ENCODE measurements at regions not wholly inside any gene's neighbourhood (a gene's known extent, or its start where the extent isn't known, plus 50 kb on each side); places are given as distances from the start of the nearest gene placed in this dataset.

DNA sequence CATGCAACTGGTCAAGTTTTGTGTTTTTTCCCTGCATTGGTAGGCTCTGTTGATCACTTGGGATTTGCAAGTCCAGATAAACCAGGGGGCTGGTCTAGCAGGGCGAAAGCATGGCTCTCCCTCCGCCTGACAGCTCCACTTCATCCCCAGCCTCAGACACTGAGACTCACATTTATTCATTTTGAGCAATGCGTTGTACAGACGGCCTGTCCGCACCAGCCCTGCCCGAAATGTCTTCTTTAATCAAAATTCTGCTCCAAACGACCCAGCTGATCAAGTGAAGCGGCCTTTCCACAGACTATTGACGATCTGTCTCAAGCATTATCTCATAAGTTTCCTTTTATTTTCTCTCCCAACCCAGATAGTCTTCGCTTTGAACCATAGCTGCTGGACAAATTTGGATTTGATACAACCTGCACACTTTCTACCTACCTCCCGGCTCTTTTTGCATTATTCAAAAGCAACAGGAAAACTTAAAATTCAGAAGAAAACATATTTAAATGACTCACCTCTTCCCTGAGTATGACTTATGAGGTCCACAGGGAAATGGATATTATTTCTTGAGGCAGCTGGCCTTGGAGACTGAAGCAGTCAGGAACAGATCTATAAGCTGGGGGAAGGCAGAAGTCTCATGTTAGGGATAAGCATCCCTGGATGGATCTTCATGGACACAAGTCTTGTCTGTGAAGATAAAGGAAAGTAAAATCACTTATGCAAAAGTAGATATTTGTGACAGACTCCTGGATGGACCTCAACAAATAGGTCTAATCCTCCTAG is 498.9 kb upstream of the MGMT start:
- TF ChIP-seq, protein P1, sequence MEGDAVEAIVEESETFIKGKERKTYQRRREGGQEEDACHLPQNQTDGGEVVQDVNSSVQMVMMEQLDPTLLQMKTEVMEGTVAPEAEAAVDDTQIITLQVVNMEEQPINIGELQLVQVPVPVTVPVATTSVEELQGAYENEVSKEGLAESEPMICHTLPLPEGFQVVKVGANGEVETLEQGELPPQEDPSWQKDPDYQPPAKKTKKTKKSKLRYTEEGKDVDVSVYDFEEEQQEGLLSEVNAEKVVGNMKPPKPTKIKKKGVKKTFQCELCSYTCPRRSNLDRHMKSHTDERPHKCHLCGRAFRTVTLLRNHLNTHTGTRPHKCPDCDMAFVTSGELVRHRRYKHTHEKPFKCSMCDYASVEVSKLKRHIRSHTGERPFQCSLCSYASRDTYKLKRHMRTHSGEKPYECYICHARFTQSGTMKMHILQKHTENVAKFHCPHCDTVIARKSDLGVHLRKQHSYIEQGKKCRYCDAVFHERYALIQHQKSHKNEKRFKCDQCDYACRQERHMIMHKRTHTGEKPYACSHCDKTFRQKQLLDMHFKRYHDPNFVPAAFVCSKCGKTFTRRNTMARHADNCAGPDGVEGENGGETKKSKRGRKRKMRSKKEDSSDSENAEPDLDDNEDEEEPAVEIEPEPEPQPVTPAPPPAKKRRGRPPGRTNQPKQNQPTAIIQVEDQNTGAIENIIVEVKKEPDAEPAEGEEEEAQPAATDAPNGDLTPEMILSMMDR (IDR thresholded peaks at IDR 0.05; ENCODE audit: borderline replicate concordance, insufficient read depth, low read depth, low read length), result no peak
- H3K4me3 ChIP-seq (ENCODE audit: low read depth, low read length), result no peak overlapping the region

DNA sequence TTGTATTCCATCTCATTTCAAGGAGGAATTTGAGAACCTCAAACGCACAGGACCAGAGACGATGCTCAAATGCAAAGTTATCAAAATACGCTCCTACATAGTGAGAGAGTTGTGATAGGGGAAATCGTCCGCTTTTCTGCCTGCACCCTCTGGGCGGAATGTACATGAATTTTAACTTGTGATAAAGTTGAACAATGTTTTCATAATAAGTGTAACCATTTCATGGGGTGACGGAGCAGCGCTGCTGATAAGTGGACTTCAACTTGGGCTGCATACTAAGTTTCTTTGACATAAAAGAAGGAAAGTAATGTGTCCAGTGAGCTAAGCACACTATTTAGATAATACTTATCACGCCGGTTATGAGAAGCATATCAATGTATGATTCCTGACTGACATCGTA is 497.5 kb upstream of the MGMT start:
- TF ChIP-seq, protein P1 (IDR thresholded peaks at IDR 0.05; ENCODE audit: borderline replicate concordance, insufficient read depth, low read depth, low read length), result no peak
- H3K4me3 ChIP-seq (ENCODE audit: low read depth, low read length), result no peak overlapping the region

DNA sequence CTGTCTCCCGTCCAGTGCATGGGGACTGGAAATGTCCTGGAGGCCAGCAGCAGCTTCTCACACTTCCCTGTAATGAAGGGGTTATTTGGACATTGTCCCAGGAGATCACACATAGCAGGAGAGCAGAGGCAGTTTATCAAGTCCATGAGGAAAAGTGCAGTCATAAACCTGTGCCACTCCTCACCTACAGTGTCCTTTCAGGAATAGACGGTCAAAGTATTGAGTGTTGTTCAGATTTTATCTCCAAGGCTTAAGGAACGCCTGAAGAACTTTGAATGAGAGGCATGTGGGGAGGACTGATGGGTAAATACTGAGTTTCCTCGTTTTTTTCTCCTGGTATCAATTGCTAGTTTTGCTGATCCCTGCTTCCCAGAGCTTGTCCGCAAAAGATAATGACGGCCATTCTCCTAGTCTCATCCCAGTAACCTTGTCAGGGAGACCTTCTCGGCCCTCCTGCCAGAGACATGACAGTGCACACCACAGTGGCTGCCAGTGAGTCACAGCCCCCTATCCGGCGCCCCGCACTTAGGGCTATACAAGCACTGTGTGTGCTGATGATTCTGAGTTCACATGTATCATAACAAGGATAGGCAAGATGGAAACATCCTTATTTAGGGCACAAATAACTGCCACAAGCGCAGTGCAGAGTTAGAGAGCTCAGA is 495.5 kb upstream of the MGMT start:
- TF ChIP-seq, protein P1 (IDR thresholded peaks at IDR 0.05; ENCODE audit: borderline replicate concordance, insufficient read depth, low read depth, low read length), result no peak
- H3K4me3 ChIP-seq (ENCODE audit: low read depth, low read length), result no peak overlapping the region

DNA sequence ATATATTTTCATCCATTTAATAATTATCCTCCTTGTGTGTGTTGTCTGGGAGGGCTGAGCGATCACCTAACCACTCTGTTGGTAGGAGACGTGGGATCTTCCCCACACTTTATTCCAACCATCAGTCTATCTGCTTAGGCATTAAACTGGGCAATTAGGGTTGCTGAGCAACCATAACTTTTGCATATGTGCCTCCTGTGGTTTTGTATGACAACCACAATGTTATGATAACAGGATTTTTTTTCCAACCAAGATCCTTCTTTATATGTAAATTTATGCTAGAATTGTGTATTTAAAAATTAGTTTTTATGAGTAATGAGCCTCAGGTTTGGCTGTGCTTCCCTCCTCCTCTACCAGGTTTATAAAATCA is 495.0 kb upstream of the MGMT start:
- TF ChIP-seq, protein P1 (IDR thresholded peaks at IDR 0.05; ENCODE audit: borderline replicate concordance, insufficient read depth, low read depth, low read length), result no peak
- no peak overlapping the region for H3K4me3 ChIP-seq (ENCODE audit: low read depth, low read length)

DNA sequence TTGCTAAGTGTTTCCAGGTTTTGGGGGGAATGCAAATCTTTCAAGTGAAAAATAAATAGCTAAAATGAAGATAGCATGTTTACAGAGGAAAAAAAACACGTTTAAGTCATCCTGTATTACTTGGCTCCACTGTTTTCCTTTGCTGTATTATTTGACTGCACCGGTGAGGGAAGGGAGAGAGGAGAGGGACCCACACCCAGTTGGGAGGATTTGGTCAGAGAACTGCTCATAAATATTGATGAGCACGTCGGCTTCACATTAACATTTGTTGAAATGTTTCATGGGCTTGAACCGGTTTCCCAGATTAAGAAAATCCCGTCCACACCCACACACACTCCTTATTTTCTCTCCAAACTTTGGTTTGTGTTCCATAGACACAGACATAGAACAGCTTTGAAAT is 493.8 kb upstream of the MGMT start:
- TF ChIP-seq, protein P1 (IDR thresholded peaks at IDR 0.05; ENCODE audit: borderline replicate concordance, insufficient read depth, low read depth, low read length), result no peak
- H3K4me3 ChIP-seq (ENCODE audit: low read depth, low read length), result no peak overlapping the region

DNA sequence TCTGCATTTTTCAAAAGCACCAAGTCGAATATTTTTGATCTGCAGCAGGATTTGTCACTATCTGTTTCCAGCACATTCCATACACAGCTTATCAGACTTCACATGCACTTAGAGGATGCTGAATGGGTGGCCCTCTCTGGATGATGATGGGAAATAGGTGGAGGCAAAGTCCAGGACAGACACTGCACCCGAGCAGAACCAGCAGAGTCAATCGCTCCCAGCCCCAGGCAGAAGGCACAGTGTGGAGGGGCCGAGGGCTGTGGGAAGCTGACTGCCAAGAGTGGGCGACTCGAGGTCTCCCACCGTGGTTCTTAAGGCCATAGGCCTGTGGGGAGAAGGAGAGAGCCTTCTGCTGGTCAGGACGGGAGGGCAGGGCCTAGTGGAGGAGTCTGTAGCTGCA is 490.2 kb upstream of the MGMT start:
- TF ChIP-seq, protein P1 (IDR thresholded peaks at IDR 0.05; ENCODE audit: borderline replicate concordance, insufficient read depth, low read depth, low read length), result no peak
- no peak overlapping the region for H3K4me3 ChIP-seq (ENCODE audit: low read depth, low read length)

DNA sequence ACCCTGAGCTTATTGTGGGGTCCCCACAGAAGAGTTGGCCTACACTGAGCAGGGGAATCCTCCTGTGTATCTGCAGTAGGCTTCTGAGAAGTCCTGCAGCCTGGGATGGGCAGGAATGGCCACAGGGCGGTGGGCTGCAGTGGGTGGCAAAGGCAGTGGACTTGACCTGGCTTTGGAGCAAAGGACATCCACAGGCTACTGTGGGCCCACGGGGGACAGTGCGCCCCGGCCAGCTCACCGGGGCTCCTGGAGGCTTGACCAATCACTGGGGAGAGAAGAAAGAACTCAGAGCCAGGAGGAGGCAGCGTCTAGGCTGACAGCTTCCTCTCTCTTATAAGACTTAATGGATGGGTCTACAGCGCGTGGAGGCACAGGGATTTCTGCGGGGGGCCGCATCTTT is 488.8 kb upstream of the MGMT start:
- TF ChIP-seq, protein P1 (IDR thresholded peaks at IDR 0.05; ENCODE audit: borderline replicate concordance, insufficient read depth, low read depth, low read length), result no peak

More for the DNA sequence above, 488.8 kb upstream of the MGMT start:
- no peak overlapping the region for H3K4me3 ChIP-seq (ENCODE audit: low read depth, low read length)
